H7 (cell line): ENCODE measurements at regions not wholly inside any gene's neighbourhood (a gene's known extent, or its start where the extent isn't known, plus 50 kb on each side); places are given as distances from the start of the nearest gene placed in this dataset.
"Not testable (repeated sequence)": the region's sequence is repeated elsewhere in the genome, so short reads cannot be mapped to it uniquely, and the experiment has no call there.

ENCODE experiments used
- DNase-seq: peaks from one replicate; pipeline ENCODE4 v3.0.0; 2012
- H3K27me3 ChIP-seq: 2 replicates; pipeline ENCODE4 v1.6.0; 2011; ENCODE audit warnings: mild to moderate bottlenecking, low read length; ENCODE audit not compliant: control insufficient read depth, insufficient read depth
- H3K36me3 ChIP-seq: replicated peaks from 2 replicates; pipeline ENCODE4 v1.5.1; 2011; ENCODE audit warnings: low read length; ENCODE audit not compliant: control insufficient read depth, insufficient read depth
- H3K4me3 ChIP-seq: 2 replicates; pipeline ENCODE4 v1.5.1; 2011; ENCODE audit warnings: low read depth, mild to moderate bottlenecking, control low read depth, low read length, moderate library complexity; ENCODE audit not compliant: insufficient read depth

GRCh38 chr17:52930145-52930544 is 771.6 kb upstream of the CA10 start:
- H3K36me3 ChIP-seq: no peaks in the 10 kb centered on the region
- no peaks in the 10 kb centered on the region for H3K27me3 ChIP-seq
- H3K4me3 ChIP-seq: no peak overlapping the region
- no peak for DNase-seq

- DNase-seq: no peak
- no peaks in the 10 kb centered on the region for H3K27me3 ChIP-seq
- no peak overlapping the region for H3K4me3 ChIP-seq
- no peaks in the 10 kb centered on the region for H3K36me3 ChIP-seq
These were observed 765.1 kb upstream of the CA10 start for GRCh38 chr17:52923658-52924057.

- H3K27me3 ChIP-seq: no peaks in the 10 kb centered on the region
- no peak overlapping the region for H3K4me3 ChIP-seq
- H3K36me3 ChIP-seq: no peaks in the 10 kb centered on the region
- DNase-seq: no peak
These were observed 740.7 kb upstream of the CA10 start for GRCh38 chr17:52899235-52899634.

GRCh38 chr17:52895272-52895671 is 736.8 kb upstream of the CA10 start:
- H3K4me3 ChIP-seq: no peak overlapping the region
- no peak for DNase-seq
- no peaks in the 10 kb centered on the region for H3K36me3 ChIP-seq
- no peaks in the 10 kb centered on the region for H3K27me3 ChIP-seq

GRCh38 chr17:52892334-52892733 is 733.8 kb upstream of the CA10 start:
- H3K27me3 ChIP-seq: no peaks in the 10 kb centered on the region
- DNase-seq: no peak
- H3K36me3 ChIP-seq: no peaks in the 10 kb centered on the region
- H3K4me3 ChIP-seq: no peak overlapping the region

- no peak for DNase-seq
- Histone ChIP-seq H3K27me3 (no peaks in the 10 kb centered on the region), H3K36me3 (no peaks in the 10 kb centered on the region), H3K4me3 (no peak overlapping the region)
These were observed 727.4 kb upstream of the CA10 start for GRCh38 chr17:52885882-52886281.

GRCh38 chr17:52883907-52884491 is 725.5 kb upstream of the CA10 start:
- H3K27me3 ChIP-seq, H3K36me3 ChIP-seq, DNase-seq, H3K4me3 ChIP-seq: not testable (repeated sequence)

- H3K36me3 ChIP-seq, H3K4me3 ChIP-seq, H3K27me3 ChIP-seq, DNase-seq: not testable (repeated sequence)
These were observed 688.3 kb upstream of the CA10 start for GRCh38 chr17:52846767-52847166.

- H3K27me3 ChIP-seq: no peaks in the 10 kb centered on the region
- no peak for DNase-seq
- no peaks in the 10 kb centered on the region for H3K36me3 ChIP-seq
- H3K4me3 ChIP-seq: no peak overlapping the region
These were observed 683.5 kb upstream of the CA10 start for GRCh38 chr17:52841971-52842370.

GRCh38 chr17:52837492-52837891 is 679.0 kb upstream of the CA10 start:
- Histone ChIP-seq H3K27me3 (no peaks in the 10 kb centered on the region), H3K4me3 (no peak overlapping the region), H3K36me3 (no peaks in the 10 kb centered on the region)
- no peak for DNase-seq

GRCh38 chr17:52831536-52831935 is 673.0 kb upstream of the CA10 start:
- no peak overlapping the region for H3K4me3 ChIP-seq
- H3K27me3 ChIP-seq: no peaks in the 10 kb centered on the region
- DNase-seq: no peak
- H3K36me3 ChIP-seq: no peaks in the 10 kb centered on the region

- H3K27me3 ChIP-seq: no peaks in the 10 kb centered on the region
- no peak overlapping the region for H3K4me3 ChIP-seq
- DNase-seq: no peak
- H3K36me3 ChIP-seq: no peaks in the 10 kb centered on the region
These were observed 670.1 kb upstream of the CA10 start for GRCh38 chr17:52828621-52829020.

- no peaks in the 10 kb centered on the region for H3K36me3 ChIP-seq
- no peak overlapping the region for H3K4me3 ChIP-seq
- H3K27me3 ChIP-seq: no peaks in the 10 kb centered on the region
- DNase-seq: peak; percentile 7
These were observed 669.0 kb upstream of the CA10 start for GRCh38 chr17:52827526-52827925.

- Histone ChIP-seq H3K36me3 (no peaks in the 10 kb centered on the region), H3K27me3 (no peaks in the 10 kb centered on the region), H3K4me3 (no peak overlapping the region)
- peak; percentile 20 for DNase-seq
These were observed 666.0 kb upstream of the CA10 start for GRCh38 chr17:52824542-52824941.

GRCh38 chr17:52823155-52823554 is 664.6 kb upstream of the CA10 start:
- DNase-seq: no peak
- no peaks in the 10 kb centered on the region for H3K36me3 ChIP-seq
- H3K4me3 ChIP-seq: no peak overlapping the region
- H3K27me3 ChIP-seq: no peaks in the 10 kb centered on the region

GRCh38 chr17:52790359-52790955 is 631.9 kb upstream of the CA10 start:
- H3K4me3 ChIP-seq: no peak overlapping the region
- no peak for DNase-seq
- H3K36me3 ChIP-seq: no peaks in the 10 kb centered on the region
- H3K27me3 ChIP-seq: no peaks in the 10 kb centered on the region
